ENCODE measurements at regions not wholly inside any gene's neighbourhood (a gene's known extent, or its start where the extent isn't known, plus 50 kb on each side); places are given as distances from the start of the nearest gene placed in this dataset.

DNA sequence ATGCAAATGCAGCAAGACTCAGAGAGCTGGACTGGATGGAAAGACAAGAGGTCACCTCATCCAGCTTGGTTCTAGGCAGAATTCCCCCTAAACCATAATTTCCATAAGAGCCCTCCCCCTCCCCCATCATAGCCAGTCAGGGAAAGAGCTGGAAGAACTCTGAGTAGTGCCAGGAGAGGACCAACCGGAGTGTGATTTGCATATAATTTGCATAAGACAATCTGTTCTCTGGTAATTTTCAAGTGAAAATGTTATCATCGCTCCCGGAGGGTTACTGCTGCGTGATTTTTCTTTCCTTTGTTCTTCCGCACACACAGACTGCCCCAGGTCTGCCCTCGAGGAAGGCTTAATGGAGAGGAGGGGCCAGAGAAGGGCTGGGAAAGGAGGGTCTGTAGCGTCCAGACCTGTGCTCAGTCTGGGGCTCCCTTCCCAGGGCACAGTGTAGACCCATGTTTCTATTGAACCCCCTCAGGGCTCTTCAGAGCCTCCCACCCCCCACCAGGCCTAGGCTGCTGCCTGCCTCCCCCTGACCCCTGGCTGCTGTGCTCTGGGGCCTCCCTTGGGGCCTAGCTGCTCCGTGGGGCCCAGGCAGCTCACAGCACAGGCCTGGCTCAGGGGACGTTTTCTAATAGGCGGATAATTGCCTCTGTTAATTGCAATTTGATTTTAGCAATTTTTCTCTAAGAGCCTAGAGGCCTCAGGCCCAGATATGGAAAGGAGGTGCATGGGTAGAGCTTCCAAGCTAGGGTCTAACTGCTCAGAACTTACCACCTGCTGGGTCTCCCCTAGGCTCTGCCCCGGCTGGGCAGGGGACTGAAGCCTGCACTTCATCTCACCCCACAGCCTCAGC lies 90.4 kb upstream of the PJA1 start:
- ATAC-seq (no peak), DNase-seq (ENCODE audit: low spot score) (no peak)
- intact Hi-C loops (cut with DNase I), result no loop called here

DNA sequence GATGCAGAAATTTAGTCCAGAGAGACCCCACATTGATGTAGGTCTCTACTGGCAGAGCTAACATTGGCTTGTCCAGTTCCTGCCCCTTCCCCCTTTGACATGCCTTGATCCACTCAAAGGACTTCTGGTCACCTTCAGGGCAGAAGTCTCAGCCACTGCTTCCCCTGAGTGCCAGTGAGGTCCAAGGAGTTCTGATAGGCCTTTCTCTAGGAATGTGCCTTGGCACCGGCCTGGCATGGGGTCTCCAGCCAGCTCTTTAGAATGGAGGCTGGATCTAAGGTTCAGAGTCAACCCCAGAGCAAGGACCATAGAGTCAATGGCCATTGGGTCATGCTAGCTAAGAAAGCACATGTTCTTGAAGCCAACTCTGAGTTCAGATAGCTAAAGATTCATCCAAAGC lies 88.6 kb upstream of the PJA1 start:
- DNase-seq (ENCODE audit: low spot score) (no peak), ATAC-seq (no peak)
- intact Hi-C loops (cut with DNase I), result no loop called here

GRCh38 chrX:69243276-69243675 lies 78.0 kb upstream of the PJA1 start:
- DNase-seq (ENCODE audit: low spot score) (no peak), ATAC-seq (no peak)
- intact Hi-C loops (cut with DNase I), result no loop called here

DNA sequence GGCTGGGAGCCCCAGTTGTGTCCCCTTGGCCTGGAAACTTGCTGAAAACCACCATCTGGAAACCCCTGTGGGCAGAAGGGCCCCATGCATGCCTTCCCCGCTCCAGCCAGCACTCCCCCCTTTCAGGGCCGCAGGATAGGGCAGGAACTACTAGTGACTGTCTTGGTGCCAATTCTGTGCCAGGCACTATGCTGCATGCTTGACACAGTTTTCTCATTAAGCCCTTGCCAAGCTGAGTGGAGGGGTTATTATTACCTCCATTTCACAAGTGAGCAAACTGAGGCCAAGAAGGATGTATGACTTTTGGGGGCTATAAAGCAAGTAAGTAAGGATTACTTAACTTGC lies 73.6 kb upstream of the PJA1 start:
- DNase-seq (ENCODE audit: low spot score) (no peak), ATAC-seq (no peak)
- intact Hi-C loops (cut with DNase I), result no loop called here

- intact Hi-C loops (cut with DNase I), result no loop called here
- ATAC-seq, result no peak
- DNase-seq (ENCODE audit: low spot score), result no peak
These were observed 73.0 kb upstream of the PJA1 start for GRCh38 chrX:69238114-69238886.

DNA sequence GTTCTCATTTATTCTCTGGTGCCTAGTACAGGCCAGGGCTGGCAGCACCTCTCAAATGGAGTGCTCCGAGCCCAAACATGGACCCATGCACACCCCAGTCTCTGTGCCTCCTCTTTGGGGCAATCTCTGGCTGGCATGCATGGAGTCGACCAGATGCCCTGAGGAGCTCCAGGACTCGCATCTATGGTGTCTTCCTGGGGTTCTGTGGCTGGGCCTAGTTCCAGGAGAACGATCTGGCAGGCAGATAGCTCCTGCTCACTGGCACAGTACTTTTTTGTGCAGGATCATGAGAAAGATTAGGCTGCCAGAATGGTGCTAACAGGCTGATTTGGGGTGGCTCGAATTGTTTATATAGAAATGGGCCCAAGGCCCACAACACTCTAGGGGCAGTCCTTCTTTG lies 72.0 kb upstream of the PJA1 start:
- no peak for DNase-seq (ENCODE audit: low spot score)
- ATAC-seq, result no peak
- intact Hi-C loops (cut with DNase I), result no loop called here

DNA sequence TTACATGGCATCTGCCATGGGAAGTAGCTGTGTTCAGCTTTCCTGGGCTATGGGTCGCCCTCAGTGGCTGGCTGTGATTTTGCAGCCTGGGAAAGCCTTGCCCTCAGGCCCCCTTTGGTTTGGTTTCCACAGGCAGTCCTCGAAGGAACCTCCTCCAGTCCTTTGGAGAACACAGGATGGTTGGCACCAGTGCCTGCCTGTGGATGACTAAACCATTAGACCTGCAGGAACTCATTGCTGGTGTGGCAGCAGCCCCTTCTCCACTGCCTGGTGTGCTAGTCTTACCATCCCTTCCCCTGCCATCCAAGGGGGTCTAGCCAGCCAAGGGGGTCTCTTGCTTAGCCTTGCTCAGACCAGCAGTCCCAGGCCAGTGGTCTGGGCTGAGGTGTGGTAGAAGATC lies 71.4 kb upstream of the PJA1 start:
- ATAC-seq (no peak), DNase-seq (ENCODE audit: low spot score) (no peak)
- intact Hi-C loops (cut with DNase I), result no loop called here

- DNase-seq (ENCODE audit: low spot score), result no peak
- no peak for ATAC-seq
- intact Hi-C loops (cut with DNase I), result no loop called here
These were observed 69.4 kb upstream of the PJA1 start for GRCh38 chrX:69234624-69235023.

DNA sequence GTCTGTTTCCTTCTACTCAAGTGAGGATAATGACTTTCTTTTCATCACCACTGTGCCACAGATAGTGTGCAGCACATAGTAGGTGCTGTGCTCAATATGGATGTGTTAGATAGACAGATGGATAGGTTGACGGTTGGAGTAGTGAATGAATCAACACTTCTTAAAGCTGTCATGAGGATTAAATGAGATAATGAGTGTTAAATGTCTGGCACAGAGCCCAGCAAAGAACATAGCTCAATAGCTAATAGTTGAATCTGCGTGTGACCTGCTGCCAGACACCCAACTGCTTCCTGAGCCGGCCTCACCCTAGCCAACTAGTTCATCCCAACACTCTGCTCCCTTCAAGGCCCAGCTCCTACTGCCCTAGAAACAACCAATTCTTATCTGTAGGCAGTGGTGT lies 67.7 kb upstream of the PJA1 start:
- intact Hi-C loops (cut with DNase I), result no loop called here
- DNase-seq (ENCODE audit: low spot score) (no peak), ATAC-seq (no peak)

- intact Hi-C loops (cut with DNase I), result no loop called here
- DNase-seq (ENCODE audit: low spot score), result no peak
These were observed 66.7 kb upstream of the PJA1 start for GRCh38 chrX:69231903-69232302.

DNA sequence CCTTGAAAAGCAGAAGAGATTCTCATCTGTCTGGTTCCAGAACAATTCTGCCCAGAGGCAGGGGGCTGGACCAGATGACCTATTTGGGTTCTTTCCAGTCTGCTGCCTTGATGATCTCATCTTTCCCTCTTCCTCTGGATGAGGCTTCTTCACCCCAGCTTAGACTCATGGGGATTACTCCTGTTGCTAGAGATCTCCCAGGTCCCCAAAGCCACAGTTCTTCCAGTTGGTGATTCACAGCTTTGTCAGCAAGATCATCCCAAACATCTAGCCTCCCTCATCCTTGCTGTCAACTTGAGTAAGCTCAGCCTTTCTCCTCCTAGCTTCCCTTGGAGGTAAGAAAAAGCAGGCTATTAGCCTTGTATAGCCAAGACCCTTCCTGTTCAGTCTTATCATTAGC lies 64.2 kb upstream of the PJA1 start:
- no peak for DNase-seq (ENCODE audit: low spot score)
- ATAC-seq, result no peak
- intact Hi-C loops (cut with DNase I), result no loop called here

More at GRCh38 chrX:69231903-69232302, 66.7 kb upstream of the PJA1 start:
- ATAC-seq, result no peak

GRCh38 chrX:69228732-69229131 lies 63.5 kb upstream of the PJA1 start:
- ATAC-seq, result no peak
- no peak for DNase-seq (ENCODE audit: low spot score)
- intact Hi-C loops (cut with DNase I), result no loop called here

GRCh38 chrX:69226459-69227158 lies 61.4 kb upstream of the PJA1 start:
- intact Hi-C loops (cut with DNase I), result no loop called here
- ATAC-seq, result no peak
- DNase-seq (ENCODE audit: low spot score), result no peak

- DNase-seq (ENCODE audit: low spot score) (peak; percentile 86), ATAC-seq (peak; percentile 93)
- intact Hi-C loops (cut with DNase I), result loop anchor here (5.0 kb wide), 1 partner anchor 395 kb away; the partner anchor contains the start of gene EFNB1
These were observed 57.1 kb upstream of the PJA1 start for GRCh38 chrX:69222103-69223090.

DNA sequence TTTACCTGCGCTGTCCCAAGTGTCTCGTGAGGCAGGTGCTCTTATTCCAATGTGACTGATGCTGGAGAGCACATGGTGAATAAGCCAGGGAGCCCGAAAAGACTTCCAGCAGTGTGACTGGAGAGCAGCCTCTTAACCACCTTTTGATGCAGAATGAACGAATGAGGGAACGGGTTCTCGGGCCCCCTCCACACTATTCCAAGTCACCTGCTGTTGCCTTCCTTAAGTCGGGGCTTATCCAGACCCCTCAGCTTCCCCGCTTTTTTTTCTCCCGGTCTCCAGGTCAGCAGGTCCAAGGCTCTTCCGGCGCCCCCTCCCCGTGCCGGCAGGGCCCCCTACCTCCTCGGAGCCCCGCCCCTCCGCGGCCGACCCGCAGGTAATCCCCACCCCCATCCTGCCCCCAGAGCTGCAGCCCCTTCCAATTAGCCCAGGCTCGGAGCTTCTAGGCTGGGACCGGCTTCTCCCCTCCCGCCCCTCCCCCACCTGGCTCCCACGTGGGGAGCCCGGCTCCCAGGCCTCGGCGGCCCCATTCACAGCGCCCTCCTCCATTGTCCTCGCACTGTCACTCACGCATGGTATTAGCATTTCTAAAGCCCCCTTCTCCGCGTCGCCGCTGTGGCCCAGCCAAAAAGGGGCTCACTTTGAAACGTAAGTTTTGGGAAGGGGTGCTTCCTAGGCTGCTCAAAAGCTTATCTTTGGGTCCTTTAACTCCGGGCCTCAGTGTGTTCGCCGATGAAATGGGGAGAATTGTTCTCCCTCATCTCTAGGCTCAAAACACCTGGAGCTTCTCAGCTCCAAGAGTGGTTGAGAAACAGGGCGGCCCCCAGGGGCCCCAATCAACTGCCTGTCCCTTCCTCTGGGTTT lies 56.2 kb upstream of the PJA1 start:
- ATAC-seq, result peak; percentile 6

GRCh38 chrX:69218407-69218997 lies 53.2 kb upstream of the PJA1 start:
- intact Hi-C loops (cut with DNase I), result no loop called here
- ATAC-seq (no peak), DNase-seq (ENCODE audit: low spot score) (no peak)

More for the DNA sequence above, 56.2 kb upstream of the PJA1 start:
- intact Hi-C loops (cut with DNase I), result loop anchor here (5.0 kb wide), 1 partner anchor 394 kb away; the partner anchor contains the start of gene EFNB1
- DNase-seq (ENCODE audit: low spot score), result no peak

- intact Hi-C loops (cut with DNase I), result no loop called here
- DNase-seq (ENCODE audit: low spot score) (no peak), ATAC-seq (peak; percentile 30)
These were observed 51.7 kb upstream of the PJA1 start for GRCh38 chrX:69216911-69217310.

Measured in sciatic nerve (tissue), 2 donors.